Fibroblast of the conjunctiva (primary cell): ENCODE measurements at regions not wholly inside any gene's neighbourhood (a gene's known extent, or its start where the extent isn't known, plus 50 kb on each side); places are given as distances from the start of the nearest gene placed in this dataset.

Experiments
- DNase-seq: peaks from one replicate; pipeline ENCODE4 v3.0.0-alpha.2; 2010; ENCODE audit warnings: low read depth

- DNase-seq: no peak
Measured at GRCh38 chr6:22401206-22401605, 104.4 kb upstream of the PRL start.

GRCh38 chr6:22401932-22402331, 105.1 kb upstream of the PRL start:
- no peak for DNase-seq

- DNase-seq: no peak
Measured at GRCh38 chr6:22409486-22409885, 112.7 kb upstream of the PRL start.

- peak; percentile 30 for DNase-seq
Measured at GRCh38 chr6:22411376-22412105, 114.7 kb upstream of the PRL start.

GRCh38 chr6:22412994-22413393, 116.2 kb upstream of the PRL start:
- DNase-seq: no peak

- no peak for DNase-seq
Measured at GRCh38 chr6:22413681-22414311, 117.0 kb upstream of the PRL start.

- DNase-seq: no peak
Measured at GRCh38 chr6:22418714-22419113, 121.9 kb upstream of the PRL start.

GRCh38 chr6:22421198-22421597, 124.4 kb upstream of the PRL start:
- no peak for DNase-seq

GRCh38 chr6:22424196-22424595, 127.4 kb upstream of the PRL start:
- no peak for DNase-seq

- no peak for DNase-seq
Measured at GRCh38 chr6:22432060-22432459, 135.2 kb upstream of the PRL start.

- no peak for DNase-seq
Measured at GRCh38 chr6:22433745-22434144, 135.6 kb upstream of the HDGFL1 start.

- no peak for DNase-seq
Measured at GRCh38 chr6:22435151-22435550, 134.2 kb upstream of the HDGFL1 start.

GRCh38 chr6:22436134-22436533, 133.2 kb upstream of the HDGFL1 start:
- no peak for DNase-seq

- no peak for DNase-seq
Measured at GRCh38 chr6:22437665-22438064, 131.7 kb upstream of the HDGFL1 start.

GRCh38 chr6:22442826-22443225, 126.5 kb upstream of the HDGFL1 start:
- peak; percentile 5 for DNase-seq

- DNase-seq: no peak
Measured at GRCh38 chr6:22444330-22444729, 125.0 kb upstream of the HDGFL1 start.

- no peak for DNase-seq
Measured at GRCh38 chr6:22445946-22446345, 123.4 kb upstream of the HDGFL1 start.

GRCh38 chr6:22447249-22448196, 121.8 kb upstream of the HDGFL1 start:
- DNase-seq: no peak

GRCh38 chr6:22448291-22448711, 121.1 kb upstream of the HDGFL1 start:
- DNase-seq: no peak

GRCh38 chr6:22451962-22452361, 117.4 kb upstream of the HDGFL1 start:
- DNase-seq: no peak

GRCh38 chr6:22455378-22455777, 114.0 kb upstream of the HDGFL1 start:
- DNase-seq: no peak

- DNase-seq: no peak
Measured at GRCh38 chr6:22457996-22458395, 111.4 kb upstream of the HDGFL1 start.
